Endothelial cell of umbilical vein (primary cell): ENCODE measurements at regions not wholly inside any gene's neighbourhood (a gene's known extent, or its start where the extent isn't known, plus 50 kb on each side); places are given as distances from the start of the nearest gene placed in this dataset.

Source experiments
- EZH2 ChIP-seq: IDR thresholded peaks from 2 replicates; pipeline ENCODE4 v1.6.1; 2012; ENCODE audit warnings: borderline replicate concordance, low read depth, mild to moderate bottlenecking, moderate library complexity, low read length, inconsistent platforms; ENCODE audit not compliant: severe bottlenecking
- FOS ChIP-seq: IDR thresholded peaks from 2 replicates; pipeline ENCODE4 v1.6.1; 2011; ENCODE audit warnings: mild to moderate bottlenecking, low read length, moderate library complexity, borderline replicate concordance; ENCODE audit not compliant: insufficient read depth
- GATA2 ChIP-seq: IDR thresholded peaks from 2 replicates; pipeline ENCODE4 v1.7.0; 2011; ENCODE audit warnings: low read depth, mild to moderate bottlenecking, moderate library complexity, mixed read lengths, low read length; ENCODE audit not compliant: insufficient read length, insufficient read depth
- JUN ChIP-seq: IDR thresholded peaks from 2 replicates; pipeline ENCODE4 v1.6.1; 2011; ENCODE audit warnings: borderline replicate concordance, low read depth; ENCODE audit not compliant: insufficient read length, insufficient read depth
- MAX ChIP-seq: IDR thresholded peaks from 2 replicates; pipeline ENCODE4 v1.6.1; 2011; ENCODE audit not compliant: insufficient read depth, insufficient read length
- MYC ChIP-seq: IDR thresholded peaks from one replicate; pipeline ENCODE4 v1.6.1; 2011; ENCODE audit warnings: mild to moderate bottlenecking, low read depth, low read length
- POLR2A ChIP-seq: IDR thresholded peaks from 2 replicates; pipeline ENCODE4 v1.6.1; 2012; ENCODE audit warnings: low read depth, mild to moderate bottlenecking, control low read depth, low read length
- POLR2AphosphoS5 ChIP-seq: IDR thresholded peaks from 2 replicates; pipeline ENCODE4 v1.6.1; 2012; ENCODE audit warnings: low read depth, mild to moderate bottlenecking, control low read depth, low read length, moderate library complexity; ENCODE audit not compliant: insufficient read depth
- TF ChIP-seq, protein P1 (sequence below), 2 donors: IDR thresholded peaks; 1 replicate in 1 of 2; 2 replicates in 1 of 2; pipeline ENCODE4 v1.5.1; 2011; ENCODE audit warnings: low read length in 2 of 2, mild to moderate bottlenecking in 2 of 2, moderate library complexity in 2 of 2, control low read depth in 1 of 2, inconsistent platforms in 1 of 2, low read depth in 1 of 2; ENCODE audit not compliant: insufficient read depth in 1 of 2; ENCODE audit errors: extremely low read depth in 1 of 2

- TF ChIP-seq, protein P1, sequence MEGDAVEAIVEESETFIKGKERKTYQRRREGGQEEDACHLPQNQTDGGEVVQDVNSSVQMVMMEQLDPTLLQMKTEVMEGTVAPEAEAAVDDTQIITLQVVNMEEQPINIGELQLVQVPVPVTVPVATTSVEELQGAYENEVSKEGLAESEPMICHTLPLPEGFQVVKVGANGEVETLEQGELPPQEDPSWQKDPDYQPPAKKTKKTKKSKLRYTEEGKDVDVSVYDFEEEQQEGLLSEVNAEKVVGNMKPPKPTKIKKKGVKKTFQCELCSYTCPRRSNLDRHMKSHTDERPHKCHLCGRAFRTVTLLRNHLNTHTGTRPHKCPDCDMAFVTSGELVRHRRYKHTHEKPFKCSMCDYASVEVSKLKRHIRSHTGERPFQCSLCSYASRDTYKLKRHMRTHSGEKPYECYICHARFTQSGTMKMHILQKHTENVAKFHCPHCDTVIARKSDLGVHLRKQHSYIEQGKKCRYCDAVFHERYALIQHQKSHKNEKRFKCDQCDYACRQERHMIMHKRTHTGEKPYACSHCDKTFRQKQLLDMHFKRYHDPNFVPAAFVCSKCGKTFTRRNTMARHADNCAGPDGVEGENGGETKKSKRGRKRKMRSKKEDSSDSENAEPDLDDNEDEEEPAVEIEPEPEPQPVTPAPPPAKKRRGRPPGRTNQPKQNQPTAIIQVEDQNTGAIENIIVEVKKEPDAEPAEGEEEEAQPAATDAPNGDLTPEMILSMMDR (IDR thresholded peaks at IDR 0.05; ENCODE audit: extremely low read depth in 1 of 2, insufficient read depth in 1 of 2, low read depth in 1 of 2, low read length in 2 of 2), result no peak
- no peak for TF ChIP-seq POLR2A
- TF ChIP-seq FOS, result no peak
- TF ChIP-seq GATA2, result no peak
- no peak for TF ChIP-seq JUN
- no peak for TF ChIP-seq POLR2AphosphoS5
- TF ChIP-seq MAX, result no peak
- TF ChIP-seq MYC, result no peak
- no peak for TF ChIP-seq EZH2
These were observed 390.0 kb upstream of the CADM1 start for GRCh38 chr11:115894176-115894575.
